ENCODE measurements at regions not wholly inside any gene's neighbourhood (a gene's known extent, or its start where the extent isn't known, plus 50 kb on each side); places are given as distances from the start of the nearest gene placed in this dataset.

DNA sequence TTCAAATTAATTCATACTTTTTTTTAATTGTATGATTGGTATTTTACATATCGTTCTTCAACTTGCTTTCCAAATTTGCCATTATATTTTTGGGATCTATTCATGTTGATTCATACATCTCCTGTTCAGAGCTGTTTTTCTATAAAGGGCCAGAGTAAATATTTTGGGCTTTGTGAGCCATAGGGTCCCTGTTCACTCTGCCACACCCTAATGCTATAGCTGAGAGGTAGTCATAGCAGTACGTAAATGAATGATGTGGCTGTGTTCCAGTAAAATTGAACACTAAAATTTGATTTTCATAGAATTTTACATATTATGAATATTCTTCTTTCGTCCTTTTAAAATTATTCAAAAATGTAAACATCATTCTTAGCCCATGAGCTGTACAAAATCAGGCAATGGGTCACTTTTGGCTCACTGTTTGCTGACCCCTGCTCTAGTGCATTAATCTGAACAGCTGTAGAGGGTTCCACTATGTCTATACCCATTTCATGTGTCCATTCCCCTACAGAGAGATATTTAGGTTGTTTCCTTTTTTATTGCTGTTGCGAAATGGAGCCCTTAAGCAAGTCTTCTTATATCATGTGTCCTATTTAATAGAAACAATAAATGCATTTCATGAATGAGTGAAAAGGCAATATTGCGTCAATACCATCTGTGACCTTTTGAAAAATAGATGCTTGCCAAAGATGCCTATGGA lies 136.4 kb upstream of the SALL4 start:
- Histone ChIP-seq H3K4me3 (no peak overlapping the region), H3K4me1 (no peaks in the 10 kb centered on the region), H3K36me3 (no peaks in the 10 kb centered on the region), H3K9me3 (no peaks in the 10 kb centered on the region), H3K27ac (no peak overlapping the region), H3K27me3 (no peaks in the 10 kb centered on the region)
- TF ChIP-seq, protein P1, sequence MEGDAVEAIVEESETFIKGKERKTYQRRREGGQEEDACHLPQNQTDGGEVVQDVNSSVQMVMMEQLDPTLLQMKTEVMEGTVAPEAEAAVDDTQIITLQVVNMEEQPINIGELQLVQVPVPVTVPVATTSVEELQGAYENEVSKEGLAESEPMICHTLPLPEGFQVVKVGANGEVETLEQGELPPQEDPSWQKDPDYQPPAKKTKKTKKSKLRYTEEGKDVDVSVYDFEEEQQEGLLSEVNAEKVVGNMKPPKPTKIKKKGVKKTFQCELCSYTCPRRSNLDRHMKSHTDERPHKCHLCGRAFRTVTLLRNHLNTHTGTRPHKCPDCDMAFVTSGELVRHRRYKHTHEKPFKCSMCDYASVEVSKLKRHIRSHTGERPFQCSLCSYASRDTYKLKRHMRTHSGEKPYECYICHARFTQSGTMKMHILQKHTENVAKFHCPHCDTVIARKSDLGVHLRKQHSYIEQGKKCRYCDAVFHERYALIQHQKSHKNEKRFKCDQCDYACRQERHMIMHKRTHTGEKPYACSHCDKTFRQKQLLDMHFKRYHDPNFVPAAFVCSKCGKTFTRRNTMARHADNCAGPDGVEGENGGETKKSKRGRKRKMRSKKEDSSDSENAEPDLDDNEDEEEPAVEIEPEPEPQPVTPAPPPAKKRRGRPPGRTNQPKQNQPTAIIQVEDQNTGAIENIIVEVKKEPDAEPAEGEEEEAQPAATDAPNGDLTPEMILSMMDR (IDR thresholded peaks at IDR 0.05) = no peak
- DNase-seq (ENCODE audit: low spot score) = no peak

DNA sequence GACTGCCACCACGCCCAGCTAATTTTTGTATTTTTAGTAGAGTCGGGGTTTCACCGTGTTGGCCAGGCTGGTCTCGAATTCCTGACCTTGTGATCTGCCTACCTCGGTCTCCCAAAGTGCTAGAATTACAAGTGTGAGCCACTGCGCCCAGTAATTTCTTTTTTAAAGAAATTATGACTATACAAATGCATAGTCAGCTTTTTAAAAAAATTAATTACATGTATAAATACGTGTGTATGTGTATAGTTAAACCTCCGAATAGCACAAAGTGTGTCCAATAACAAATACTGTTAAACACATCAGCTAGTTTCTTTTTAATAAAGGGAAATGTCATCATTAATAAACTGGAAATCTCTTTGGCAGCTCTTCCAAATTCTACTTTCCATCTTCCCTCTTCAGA lies 135.5 kb upstream of the SALL4 start:
- H3K27me3 ChIP-seq = no peaks in the 10 kb centered on the region
- H3K4me1 ChIP-seq = no peaks in the 10 kb centered on the region
- TF ChIP-seq, protein P1 (IDR thresholded peaks at IDR 0.05) = no peak
- H3K27ac ChIP-seq = no peak overlapping the region
- H3K9me3 ChIP-seq = no peaks in the 10 kb centered on the region
- H3K4me3 ChIP-seq = no peak overlapping the region
- H3K36me3 ChIP-seq = no peaks in the 10 kb centered on the region
- no peak for DNase-seq (ENCODE audit: low spot score)

GRCh38 chr20:51936377-51936776 lies 134.1 kb upstream of the SALL4 start:
- Histone ChIP-seq H3K4me1 (no peaks in the 10 kb centered on the region), H3K27me3 (no peaks in the 10 kb centered on the region), H3K4me3 (no peak overlapping the region), H3K9me3 (no peaks in the 10 kb centered on the region), H3K27ac (no peak overlapping the region), H3K36me3 (no peaks in the 10 kb centered on the region)
- DNase-seq (ENCODE audit: low spot score) = no peak
- TF ChIP-seq, protein P1 (IDR thresholded peaks at IDR 0.05) = no peak

DNA sequence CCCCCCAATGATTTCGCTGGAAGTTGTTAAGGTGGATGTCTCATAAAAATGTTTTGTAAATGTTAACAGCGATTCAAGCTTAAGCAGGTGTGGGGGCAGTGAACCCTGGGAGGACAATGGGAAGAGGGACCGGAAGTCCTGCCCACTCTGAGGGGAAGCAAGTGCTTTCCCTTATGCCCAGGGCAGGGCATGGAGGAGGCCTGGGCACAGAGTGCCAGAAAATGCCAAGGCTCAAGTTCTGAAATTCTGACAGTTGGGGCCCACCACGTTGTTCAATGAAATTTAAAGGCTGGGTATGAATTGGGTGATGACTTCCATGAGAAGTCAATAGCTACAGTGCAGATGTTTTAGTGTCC lies 132.7 kb upstream of the SALL4 start:
- Histone ChIP-seq H3K27me3 (no peaks in the 10 kb centered on the region), H3K9me3 (no peaks in the 10 kb centered on the region)

GRCh38 chr20:51934301-51935002 lies 132.1 kb upstream of the SALL4 start:
- H3K36me3 ChIP-seq = no peaks in the 10 kb centered on the region
- H3K27ac ChIP-seq = no peak overlapping the region
- H3K9me3 ChIP-seq = no peaks in the 10 kb centered on the region
- no peak overlapping the region for H3K4me3 ChIP-seq
- TF ChIP-seq, protein P1 (IDR thresholded peaks at IDR 0.05) = no peak
- no peak for DNase-seq (ENCODE audit: low spot score)
- H3K27me3 ChIP-seq = no peaks in the 10 kb centered on the region
- no peaks in the 10 kb centered on the region for H3K4me1 ChIP-seq

More for the DNA sequence above, 132.7 kb upstream of the SALL4 start:
- Histone ChIP-seq H3K36me3 (no peaks in the 10 kb centered on the region), H3K27ac (no peak overlapping the region), H3K4me3 (no peak overlapping the region), H3K4me1 (no peaks in the 10 kb centered on the region)
- TF ChIP-seq, protein P1 (IDR thresholded peaks at IDR 0.05) = no peak
- DNase-seq (ENCODE audit: low spot score) = no peak
